Activated CD8-positive, alpha-beta T cell treated with anti-CD3 and anti-CD28 coated beads, Interleukin-2, amount 10 ng/mL, durations not matched to agents 7 days and 5 days (primary cell): ENCODE measurements at regions not wholly inside any gene's neighbourhood (a gene's known extent, or its start where the extent isn't known, plus 50 kb on each side); places are given as distances from the start of the nearest gene placed in this dataset.
"Not testable (repeated sequence)": the region's sequence is repeated elsewhere in the genome, so short reads cannot be mapped to it uniquely, and the experiment has no call there.

Experiments used
- ATAC-seq: fragments of 150-1000 bp; cut with Tn5 transposase; one replicate; pipeline ENCODE4 v1.10.0; 2021; ENCODE audit warnings: moderate library complexity
- CTCF ChIA-PET: fragments of 350-600 bp; sonication (Branson Sonifier 250); formaldehyde crosslinking; loops from one replicate; lab custom pipeline; 2021; ENCODE audit warnings: antibody characterized with exemption; lab: Charles Lee
- POLR2A ChIA-PET: fragments of 350-600 bp; sonication (Branson Sonifier 250); formaldehyde crosslinking; loops from one replicate; lab custom pipeline; 2021; ENCODE audit warnings: antibody characterized with exemption; lab: Charles Lee
- DNase-seq: peaks from one replicate; pipeline ENCODE4 v3.0.0-alpha.2; 2020
- H3K27ac Mint-ChIP-seq: one replicate; pipeline ENCODE4 v1.8.0; 2021; ENCODE audit warnings: mild to moderate bottlenecking, mixed read lengths
- H3K27me3 Mint-ChIP-seq: one replicate; pipeline ENCODE4 v1.8.0; 2021; ENCODE audit warnings: low read depth, mixed read lengths
- H3K36me3 Mint-ChIP-seq: one replicate; pipeline ENCODE4 v1.8.0; 2021; ENCODE audit warnings: low read depth, mixed read lengths
- H3K4me1 Mint-ChIP-seq: one replicate; pipeline ENCODE4 v1.8.0; 2021; ENCODE audit warnings: low read depth, mixed read lengths
- H3K4me3 Mint-ChIP-seq: one replicate; pipeline ENCODE4 v1.8.0; 2021; ENCODE audit warnings: mild to moderate bottlenecking, mixed read lengths
- H3K9me3 Mint-ChIP-seq: one replicate; pipeline ENCODE4 v1.8.0; 2022; ENCODE audit warnings: mixed read lengths; ENCODE audit not compliant: insufficient read depth

- ChIA-PET POLR2A (no interaction called here), CTCF (no interaction called here)
- Mint-ChIP-seq H3K27ac (no peak overlapping the region), H3K9me3 (peaks cover under 1% of the 10 kb centered on the region), H3K4me1 (no peaks in the 10 kb centered on the region), H3K27me3 (no peaks in the 10 kb centered on the region), H3K36me3 (no peaks in the 10 kb centered on the region), H3K4me3 (no peak overlapping the region)
- DNase-seq (no peak), ATAC-seq (no peak)
These were observed 158.4 kb downstream of the KCNJ2 start for GRCh38 chr17:70327723-70328122.

DNA sequence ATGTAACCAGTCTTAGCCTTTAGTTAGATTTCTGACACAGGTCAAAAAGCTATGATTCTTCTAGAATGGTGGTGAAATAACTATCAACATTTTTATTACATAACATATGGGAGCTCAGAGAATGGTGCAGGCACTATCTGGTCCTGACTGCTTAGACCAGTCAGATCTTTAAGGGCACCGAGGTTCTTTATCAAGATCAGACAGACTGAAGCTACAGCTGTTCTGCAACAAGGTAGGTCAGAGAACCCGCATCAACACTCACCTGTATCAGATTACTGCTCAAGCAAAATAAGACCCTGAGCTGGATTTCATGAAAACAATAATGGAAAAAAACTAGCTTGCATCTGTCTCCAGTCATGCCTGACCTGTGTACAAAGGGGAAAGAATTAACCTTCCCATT is 160.4 kb downstream of the KCNJ2 start:
- POLR2A ChIA-PET = no interaction called here

DNA sequence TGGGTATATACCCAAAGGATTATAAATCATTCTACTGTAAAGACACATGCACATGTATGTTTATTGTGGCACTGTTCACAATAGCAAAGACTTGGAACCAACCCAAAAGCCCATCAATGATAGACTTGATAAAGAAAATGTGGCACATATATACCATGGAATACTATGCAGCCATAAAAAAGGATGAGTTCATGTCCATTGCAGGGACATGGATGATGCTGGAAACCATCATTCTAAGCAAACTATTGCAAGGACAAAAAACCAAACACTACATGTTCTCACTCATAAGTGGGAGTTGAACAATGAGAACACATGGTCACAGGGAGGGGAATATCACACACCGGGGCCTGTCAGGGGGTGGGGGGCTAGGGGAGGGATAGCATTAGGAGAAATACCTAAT is 161.7 kb downstream of the KCNJ2 start:
- H3K9me3 Mint-ChIP-seq, H3K27ac Mint-ChIP-seq, H3K4me3 Mint-ChIP-seq, DNase-seq, POLR2A ChIA-PET, H3K27me3 Mint-ChIP-seq, H3K36me3 Mint-ChIP-seq, ATAC-seq, CTCF ChIA-PET, H3K4me1 Mint-ChIP-seq: not testable (repeated sequence)

More for the DNA sequence above, 160.4 kb downstream of the KCNJ2 start:
- no peaks in the 10 kb centered on the region for H3K36me3 Mint-ChIP-seq
- no peaks in the 10 kb centered on the region for H3K4me1 Mint-ChIP-seq
- DNase-seq (no peak), ATAC-seq (no peak)
- H3K27ac Mint-ChIP-seq = no peak overlapping the region
- H3K27me3 Mint-ChIP-seq = no peaks in the 10 kb centered on the region
- CTCF ChIA-PET = interaction anchor here (0.9 kb wide), 1 partner anchor 9 kb away, joined by 3 read pairs; no protein-coding TSS in a partner anchor
- no peak overlapping the region for H3K4me3 Mint-ChIP-seq
- H3K9me3 Mint-ChIP-seq = no peaks in the 10 kb centered on the region

DNA sequence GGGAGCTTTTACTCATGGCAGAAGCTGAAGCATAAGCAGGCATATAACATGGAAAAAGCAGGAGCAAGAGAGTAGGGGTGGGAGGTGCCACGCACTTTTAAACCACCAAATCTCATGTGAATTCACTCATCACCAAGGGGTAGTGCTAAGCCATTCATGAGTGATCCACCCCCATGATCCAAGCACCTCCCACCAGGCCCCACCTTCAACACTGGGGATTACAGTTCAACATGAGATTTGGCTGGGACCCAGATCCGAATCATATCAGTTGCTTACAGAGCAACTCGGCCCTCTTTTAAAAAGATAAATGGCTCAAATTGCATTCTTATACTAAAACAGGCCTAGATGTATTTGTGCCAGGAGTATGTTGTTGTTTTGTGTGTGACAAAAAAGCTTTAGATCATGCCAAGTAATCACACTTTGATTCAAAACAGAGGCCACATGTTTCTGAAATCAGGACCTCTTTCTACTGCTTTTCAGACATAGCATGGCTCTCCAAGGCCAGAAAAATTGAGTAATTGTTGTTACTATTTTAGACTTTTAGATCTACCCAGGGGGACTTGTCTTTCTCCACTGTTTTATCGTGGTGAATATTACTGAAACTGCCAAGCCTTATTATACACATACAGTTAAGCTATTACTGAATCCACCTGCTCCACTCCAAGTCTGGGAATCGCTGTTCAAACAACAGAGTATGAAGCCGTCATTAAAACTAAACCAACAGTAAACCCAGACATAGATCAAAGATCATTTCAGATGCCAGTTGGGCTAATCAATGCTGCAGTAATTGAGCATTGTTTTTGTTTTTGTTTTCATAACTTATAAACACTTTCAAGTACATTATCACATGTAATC is 163.3 kb downstream of the KCNJ2 start:
- no peak overlapping the region for H3K4me3 Mint-ChIP-seq
- H3K27me3 Mint-ChIP-seq = no peaks in the 10 kb centered on the region
- ChIA-PET CTCF (no interaction called here), POLR2A (no interaction called here)
- no peak overlapping the region for H3K27ac Mint-ChIP-seq
- no peaks in the 10 kb centered on the region for H3K36me3 Mint-ChIP-seq
- ATAC-seq (no peak), DNase-seq (no peak)
- no peaks in the 10 kb centered on the region for H3K4me1 Mint-ChIP-seq
- no peaks in the 10 kb centered on the region for H3K9me3 Mint-ChIP-seq

DNA sequence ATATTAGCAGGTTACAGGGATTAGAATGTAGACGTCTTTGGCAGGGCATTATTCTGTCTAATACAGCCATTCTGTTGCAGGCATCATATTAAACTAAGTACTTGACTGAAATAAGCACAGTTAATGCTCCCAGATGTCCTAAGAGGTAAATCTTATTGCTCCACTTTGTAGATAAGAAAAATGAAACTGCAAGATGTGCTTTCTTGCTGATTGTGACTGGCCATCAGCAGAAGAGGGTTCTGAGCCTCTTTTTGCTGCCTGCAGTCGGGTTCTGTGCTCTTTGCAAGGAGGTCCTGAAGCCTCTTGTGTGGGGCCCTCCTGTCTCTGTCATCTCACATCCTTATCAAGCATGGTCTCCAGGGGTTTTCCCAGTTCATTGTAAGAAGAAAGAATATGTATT is 167.1 kb downstream of the KCNJ2 start:
- Mint-ChIP-seq H3K9me3 (no peaks in the 10 kb centered on the region), H3K4me3 (no peak overlapping the region), H3K4me1 (no peaks in the 10 kb centered on the region), H3K27me3 (no peaks in the 10 kb centered on the region), H3K27ac (no peak overlapping the region), H3K36me3 (no peaks in the 10 kb centered on the region)
- no peak for ATAC-seq
- DNase-seq = no peak
- CTCF ChIA-PET = no interaction called here
- POLR2A ChIA-PET = no interaction called here

- H3K4me3 Mint-ChIP-seq = no peak overlapping the region
- H3K27ac Mint-ChIP-seq = no peak overlapping the region
- no peak for ATAC-seq
- H3K27me3 Mint-ChIP-seq = no peaks in the 10 kb centered on the region
- DNase-seq = no peak
- H3K9me3 Mint-ChIP-seq = no peaks in the 10 kb centered on the region
- ChIA-PET CTCF (no interaction called here), POLR2A (no interaction called here)
- H3K36me3 Mint-ChIP-seq = no peaks in the 10 kb centered on the region
- H3K4me1 Mint-ChIP-seq = peaks cover 7% of the 10 kb centered on the region
These were observed 169.6 kb downstream of the KCNJ2 start for GRCh38 chr17:70338946-70339354.

GRCh38 chr17:70343114-70343513 is 173.8 kb downstream of the KCNJ2 start:
- Mint-ChIP-seq H3K27ac (no peak overlapping the region), H3K4me1 (peaks cover 13% of the 10 kb centered on the region), H3K27me3 (no peaks in the 10 kb centered on the region), H3K36me3 (no peaks in the 10 kb centered on the region), H3K4me3 (no peak overlapping the region), H3K9me3 (no peaks in the 10 kb centered on the region)
- CTCF ChIA-PET = no interaction called here
- no peak for DNase-seq
- POLR2A ChIA-PET = no interaction called here
- no peak for ATAC-seq

DNA sequence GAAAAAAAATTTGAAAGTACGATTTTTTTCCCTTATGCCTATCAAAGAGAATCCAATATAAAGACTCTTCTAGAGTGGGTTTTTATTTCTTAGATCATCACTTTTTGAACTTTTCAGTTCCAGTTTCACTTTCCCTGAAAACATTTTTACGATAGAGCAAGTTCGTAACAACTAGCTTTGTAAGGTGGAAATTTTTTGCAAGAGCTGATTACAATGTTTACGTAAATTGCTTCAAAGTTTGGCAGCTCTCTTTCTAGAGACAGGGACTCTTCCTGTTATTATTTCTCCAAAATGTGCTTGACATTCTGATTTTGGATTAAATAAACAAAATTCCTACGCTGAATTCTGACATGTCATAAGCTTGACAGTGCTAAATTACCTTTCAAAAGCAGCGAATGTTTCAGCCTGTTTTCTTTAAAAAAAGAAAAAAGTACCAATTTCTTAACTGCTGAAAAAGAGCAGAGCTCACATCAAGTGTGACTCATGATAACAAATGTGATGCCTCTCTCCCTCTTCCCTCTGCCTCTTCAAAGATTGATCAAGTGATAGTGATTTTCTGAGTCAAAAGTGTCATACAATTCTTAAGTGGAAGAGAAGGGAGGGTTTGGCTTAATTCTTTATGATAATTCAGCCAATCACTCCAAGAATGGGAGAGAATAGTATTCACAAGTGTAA is 175.2 kb downstream of the KCNJ2 start:
- Mint-ChIP-seq H3K27me3 (no peaks in the 10 kb centered on the region), H3K9me3 (no peaks in the 10 kb centered on the region), H3K27ac (no peak overlapping the region), H3K36me3 (no peaks in the 10 kb centered on the region), H3K4me3 (peak overlapping the region; percentile 42), H3K4me1 (peaks cover 13% of the 10 kb centered on the region)
- POLR2A ChIA-PET = no interaction called here
- ATAC-seq (no peak), DNase-seq (no peak)
- CTCF ChIA-PET = interaction anchor here (0.6 kb wide), 1 partner anchor 778 kb away, joined by 3 read pairs; no protein-coding TSS in a partner anchor

GRCh38 chr17:70345061-70345460 is 175.7 kb downstream of the KCNJ2 start:
- H3K9me3 Mint-ChIP-seq = no peaks in the 10 kb centered on the region
- peaks cover 13% of the 10 kb centered on the region for H3K4me1 Mint-ChIP-seq
- H3K4me3 Mint-ChIP-seq = no peak overlapping the region
- CTCF ChIA-PET = interaction anchor here (0.6 kb wide), 1 partner anchor 779 kb away, joined by 3 read pairs; no protein-coding TSS in a partner anchor
- H3K27me3 Mint-ChIP-seq = no peaks in the 10 kb centered on the region
- no peak for DNase-seq
- POLR2A ChIA-PET = no interaction called here
- H3K36me3 Mint-ChIP-seq = no peaks in the 10 kb centered on the region
- H3K27ac Mint-ChIP-seq = no peak overlapping the region
- no peak for ATAC-seq

DNA sequence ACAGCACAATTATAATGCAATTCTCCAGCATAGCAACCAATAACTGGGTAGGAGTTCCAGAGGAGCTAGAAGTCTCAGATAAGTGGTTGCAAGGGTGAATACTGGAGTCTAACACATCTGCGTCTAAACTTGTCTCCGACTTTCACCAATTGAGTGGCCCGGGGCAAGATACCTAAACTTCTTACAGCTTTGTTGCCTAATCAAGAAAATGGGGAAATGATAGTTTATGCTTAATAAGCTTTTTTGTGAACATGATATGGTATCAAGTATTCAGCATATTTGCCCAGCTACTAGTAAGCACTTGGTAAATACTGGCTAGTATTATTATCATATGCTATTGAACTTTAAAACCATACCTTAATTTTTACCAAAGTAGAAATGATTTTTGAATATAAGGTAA is 183.5 kb downstream of the KCNJ2 start:
- ChIA-PET CTCF (no interaction called here), POLR2A (no interaction called here)
- H3K36me3 Mint-ChIP-seq = no peaks in the 10 kb centered on the region
- no peak for ATAC-seq
- no peaks in the 10 kb centered on the region for H3K27me3 Mint-ChIP-seq
- no peak overlapping the region for H3K27ac Mint-ChIP-seq
- H3K4me1 Mint-ChIP-seq = no peaks in the 10 kb centered on the region
- no peaks in the 10 kb centered on the region for H3K9me3 Mint-ChIP-seq
- DNase-seq = no peak
- H3K4me3 Mint-ChIP-seq = no peak overlapping the region

GRCh38 chr17:70353408-70354092 is 184.2 kb downstream of the KCNJ2 start:
- Mint-ChIP-seq H3K36me3 (no peaks in the 10 kb centered on the region), H3K4me1 (no peaks in the 10 kb centered on the region), H3K27me3 (no peaks in the 10 kb centered on the region), H3K4me3 (no peak overlapping the region), H3K27ac (no peak overlapping the region), H3K9me3 (no peaks in the 10 kb centered on the region)
- CTCF ChIA-PET = no interaction called here
- ATAC-seq (no peak), DNase-seq (no peak)
- POLR2A ChIA-PET = no interaction called here

GRCh38 chr17:70355185-70355584 is 185.9 kb downstream of the KCNJ2 start:
- POLR2A ChIA-PET = no interaction called here
- Mint-ChIP-seq H3K36me3 (no peaks in the 10 kb centered on the region), H3K27me3 (no peaks in the 10 kb centered on the region), H3K4me1 (no peaks in the 10 kb centered on the region), H3K4me3 (no peak overlapping the region), H3K27ac (no peak overlapping the region), H3K9me3 (no peaks in the 10 kb centered on the region)
- ATAC-seq = no peak
- DNase-seq = no peak
- CTCF ChIA-PET = no interaction called here
